ENCODE measurements at regions not wholly inside any gene's neighbourhood (a gene's known extent, or its start where the extent isn't known, plus 50 kb on each side); places are given as distances from the start of the nearest gene placed in this dataset.

- no peak for TF ChIP-seq CTCF (IDR thresholded peaks at IDR 0.05)
- H3K4me1 ChIP-seq (ENCODE audit: control insufficient read depth, insufficient read depth, low read length): no peaks in the 10 kb centered on the region
- H3K36me3 Mint-ChIP-seq: no peaks in the 10 kb centered on the region
- no peaks in the 10 kb centered on the region for H3K27me3 Mint-ChIP-seq (ENCODE audit: low read depth in 2 of 2)
- no peaks in the 10 kb centered on the region for H3K36me3 ChIP-seq (ENCODE audit: control insufficient read depth, insufficient read depth, low read length)
- intact Hi-C loops (cut with micrococcal nuclease): no loop called here
- DNase-seq (no peak), ATAC-seq (no peak)
- H3K27ac Mint-ChIP-seq: no peak overlapping the region
- WGBS (ENCODE audit: insufficient coverage): 87% methylated on average over 2 of the region's 3 CpGs
- no peak overlapping the region for H3K4me3 ChIP-seq (ENCODE audit: low read length)
- no peak overlapping the region for H3K27ac ChIP-seq (ENCODE audit: low read length)
- H3K4me3 Mint-ChIP-seq: no peak overlapping the region
- H3K9me3 ChIP-seq (ENCODE audit: control insufficient read depth, insufficient read depth, low read length): no peaks in the 10 kb centered on the region
- no peaks in the 10 kb centered on the region for H3K27me3 ChIP-seq (ENCODE audit: control insufficient read depth, insufficient read depth, low read length)
- H3K4me1 Mint-ChIP-seq: no peaks in the 10 kb centered on the region
- H3K9me3 Mint-ChIP-seq: no peaks in the 10 kb centered on the region
Measured at GRCh38 chr14:62313212-62313611, 551.0 kb downstream of the SNAPC1 start.

- H3K27ac Mint-ChIP-seq: no peak overlapping the region
- Histone ChIP-seq H3K36me3 (ENCODE audit: control insufficient read depth, insufficient read depth, low read length) (no peaks in the 10 kb centered on the region), H3K9me3 (ENCODE audit: control insufficient read depth, insufficient read depth, low read length) (no peaks in the 10 kb centered on the region), H3K27ac (ENCODE audit: low read length) (no peak overlapping the region), H3K4me1 (ENCODE audit: control insufficient read depth, insufficient read depth, low read length) (no peaks in the 10 kb centered on the region), H3K4me3 (ENCODE audit: low read length) (no peak overlapping the region), H3K27me3 (ENCODE audit: control insufficient read depth, insufficient read depth, low read length) (no peaks in the 10 kb centered on the region)
- no peaks in the 10 kb centered on the region for H3K9me3 Mint-ChIP-seq
- no peaks in the 10 kb centered on the region for H3K4me1 Mint-ChIP-seq
- ATAC-seq (no peak), DNase-seq (no peak)
- WGBS (ENCODE audit: insufficient coverage): 88% methylated on average over 2 of the region's 2 CpGs
- no peak for TF ChIP-seq CTCF (IDR thresholded peaks at IDR 0.05)
- no peaks in the 10 kb centered on the region for H3K27me3 Mint-ChIP-seq (ENCODE audit: low read depth in 2 of 2)
- H3K4me3 Mint-ChIP-seq: no peak overlapping the region
- H3K36me3 Mint-ChIP-seq: no peaks in the 10 kb centered on the region
- intact Hi-C loops (cut with micrococcal nuclease): no loop called here
Measured at GRCh38 chr14:62314221-62314620, 552.0 kb downstream of the SNAPC1 start.

- 0% methylated on average over 1 of the region's 1 CpG for WGBS (ENCODE audit: insufficient coverage)
- Histone ChIP-seq H3K4me3 (ENCODE audit: low read length) (no peak overlapping the region), H3K9me3 (ENCODE audit: control insufficient read depth, insufficient read depth, low read length) (no peaks in the 10 kb centered on the region), H3K4me1 (ENCODE audit: control insufficient read depth, insufficient read depth, low read length) (no peaks in the 10 kb centered on the region), H3K36me3 (ENCODE audit: control insufficient read depth, insufficient read depth, low read length) (no peaks in the 10 kb centered on the region), H3K27ac (ENCODE audit: low read length) (no peak overlapping the region), H3K27me3 (ENCODE audit: control insufficient read depth, insufficient read depth, low read length) (no peaks in the 10 kb centered on the region)
- Mint-ChIP-seq H3K27me3 (ENCODE audit: low read depth in 2 of 2) (no peaks in the 10 kb centered on the region), H3K27ac (no peak overlapping the region), H3K4me1 (no peaks in the 10 kb centered on the region), H3K36me3 (no peaks in the 10 kb centered on the region), H3K4me3 (no peak overlapping the region), H3K9me3 (peaks cover 0 to 2% of the 10 kb centered on the region in 2 donors)
- ATAC-seq (no peak), DNase-seq (no peak)
- intact Hi-C loops (cut with micrococcal nuclease): no loop called here
- no peak for TF ChIP-seq CTCF (IDR thresholded peaks at IDR 0.05)
Measured at GRCh38 chr14:62314871-62315270, 552.7 kb downstream of the SNAPC1 start.

GRCh38 chr14:62315631-62316030 lies 553.4 kb downstream of the SNAPC1 start:
- no peaks in the 10 kb centered on the region for H3K4me1 Mint-ChIP-seq
- no peak overlapping the region for H3K4me3 ChIP-seq (ENCODE audit: low read length)
- no peaks in the 10 kb centered on the region for H3K4me1 ChIP-seq (ENCODE audit: control insufficient read depth, insufficient read depth, low read length)
- TF ChIP-seq CTCF (IDR thresholded peaks at IDR 0.05): no peak
- 100% methylated on average over 1 of the region's 2 CpGs for WGBS (ENCODE audit: insufficient coverage)
- no peak overlapping the region for H3K27ac Mint-ChIP-seq
- H3K9me3 ChIP-seq (ENCODE audit: control insufficient read depth, insufficient read depth, low read length): no peaks in the 10 kb centered on the region
- H3K27ac ChIP-seq (ENCODE audit: low read length): no peak overlapping the region
- ATAC-seq (no peak), DNase-seq (no peak)
- H3K4me3 Mint-ChIP-seq: no peak overlapping the region
- intact Hi-C loops (cut with micrococcal nuclease): no loop called here
- no peaks in the 10 kb centered on the region for H3K27me3 ChIP-seq (ENCODE audit: control insufficient read depth, insufficient read depth, low read length)
- H3K36me3 Mint-ChIP-seq: no peaks in the 10 kb centered on the region
- no peaks in the 10 kb centered on the region for H3K27me3 Mint-ChIP-seq (ENCODE audit: low read depth in 2 of 2)
- no peaks in the 10 kb centered on the region for H3K36me3 ChIP-seq (ENCODE audit: control insufficient read depth, insufficient read depth, low read length)
- peaks cover 0 to 2% of the 10 kb centered on the region in 2 donors for H3K9me3 Mint-ChIP-seq

Measured in natural killer cell (primary cell).